ENCODE measurements at regions not wholly inside any gene's neighbourhood (a gene's known extent, or its start where the extent isn't known, plus 50 kb on each side); places are given as distances from the start of the nearest gene placed in this dataset.

DNA sequence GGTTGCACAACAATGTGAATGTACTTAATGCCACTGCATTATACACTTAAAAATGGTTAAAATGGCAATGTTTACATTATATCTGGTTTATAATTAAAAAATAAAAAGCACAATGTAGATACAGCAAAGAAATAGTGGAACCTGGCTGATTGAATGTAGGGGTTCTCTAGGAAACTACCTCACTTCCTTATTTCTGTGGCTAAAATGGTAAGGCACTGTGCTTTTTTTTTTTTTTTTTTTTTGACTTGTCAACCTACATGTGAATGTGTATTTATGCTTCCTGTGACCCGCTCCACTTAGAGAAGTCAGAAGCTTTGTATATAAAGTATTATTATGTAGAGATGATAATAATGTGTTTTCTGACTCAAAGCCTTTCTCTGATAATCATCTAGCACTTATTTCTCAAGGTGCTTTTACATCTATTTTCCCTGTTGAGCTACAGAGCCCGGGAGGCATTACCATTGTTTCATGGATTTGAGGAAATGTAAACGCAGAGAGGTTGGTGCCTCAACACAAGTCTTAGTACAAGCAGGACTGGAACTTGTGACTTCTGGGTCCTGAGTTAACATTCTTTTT, 55.0 kb downstream of the SOX4 start:
- Mint-ChIP-seq H3K36me3 (ENCODE audit: low read depth) (no peaks in the 10 kb centered on the region), H3K4me3 (no peak overlapping the region), H3K9me3 (peaks cover 6% of the 10 kb centered on the region), H3K4me1 (no peaks in the 10 kb centered on the region), H3K27ac (no peak overlapping the region), H3K27me3 (peaks cover 2% of the 10 kb centered on the region)
- no peak for DNase-seq
- ATAC-seq = no peak

DNA sequence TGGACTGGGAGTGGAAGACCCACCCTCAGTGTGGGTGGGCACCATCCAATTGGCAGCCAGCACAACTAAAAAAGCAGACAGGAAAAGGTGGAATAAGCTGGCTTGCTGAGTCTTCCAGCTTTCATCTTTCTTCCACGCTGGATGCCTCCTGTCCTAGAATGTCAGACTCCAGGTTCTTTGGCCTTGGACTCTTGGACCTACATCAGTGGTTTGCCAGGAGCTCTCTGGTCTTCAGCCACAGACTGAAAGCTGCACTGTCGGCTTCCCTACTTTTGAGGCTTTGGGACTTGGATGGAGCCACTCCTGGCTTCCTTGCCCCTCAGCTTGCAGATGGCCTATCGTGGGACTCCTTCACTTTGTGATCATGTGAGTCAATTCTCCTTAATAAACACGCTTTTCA, 59.8 kb downstream of the SOX4 start:
- no peaks in the 10 kb centered on the region for H3K4me1 Mint-ChIP-seq
- H3K36me3 Mint-ChIP-seq (ENCODE audit: low read depth) = no peaks in the 10 kb centered on the region
- no peak overlapping the region for H3K27ac Mint-ChIP-seq
- H3K9me3 Mint-ChIP-seq = peaks cover 10% of the 10 kb centered on the region
- ATAC-seq (no peak), DNase-seq (no peak)
- peaks cover 2% of the 10 kb centered on the region for H3K27me3 Mint-ChIP-seq
- no peak overlapping the region for H3K4me3 Mint-ChIP-seq

DNA sequence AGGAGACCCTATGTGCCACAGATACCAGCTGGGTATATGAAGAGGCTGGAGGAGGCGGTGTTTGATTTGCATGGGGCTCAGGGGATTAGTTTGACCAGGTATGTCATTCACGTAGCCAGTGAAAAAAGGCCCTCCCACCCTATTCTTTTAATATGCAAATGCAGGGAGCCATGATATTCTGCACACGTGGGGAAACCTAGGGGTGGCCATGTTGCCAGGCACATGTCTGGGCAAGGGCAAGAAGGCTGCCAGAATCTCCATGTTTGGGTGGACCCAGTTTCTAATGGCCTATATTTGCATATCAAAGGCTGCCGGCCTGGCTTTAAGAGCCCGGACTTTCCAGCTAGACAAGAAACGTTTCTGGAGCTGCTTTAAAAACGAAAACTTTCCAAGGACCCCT, 60.4 kb downstream of the SOX4 start:
- H3K27ac Mint-ChIP-seq = no peak overlapping the region
- peaks cover 2% of the 10 kb centered on the region for H3K27me3 Mint-ChIP-seq
- no peaks in the 10 kb centered on the region for H3K36me3 Mint-ChIP-seq (ENCODE audit: low read depth)
- ATAC-seq (no peak), DNase-seq (no peak)
- no peak overlapping the region for H3K4me3 Mint-ChIP-seq
- peaks cover 10% of the 10 kb centered on the region for H3K9me3 Mint-ChIP-seq
- no peaks in the 10 kb centered on the region for H3K4me1 Mint-ChIP-seq

DNA sequence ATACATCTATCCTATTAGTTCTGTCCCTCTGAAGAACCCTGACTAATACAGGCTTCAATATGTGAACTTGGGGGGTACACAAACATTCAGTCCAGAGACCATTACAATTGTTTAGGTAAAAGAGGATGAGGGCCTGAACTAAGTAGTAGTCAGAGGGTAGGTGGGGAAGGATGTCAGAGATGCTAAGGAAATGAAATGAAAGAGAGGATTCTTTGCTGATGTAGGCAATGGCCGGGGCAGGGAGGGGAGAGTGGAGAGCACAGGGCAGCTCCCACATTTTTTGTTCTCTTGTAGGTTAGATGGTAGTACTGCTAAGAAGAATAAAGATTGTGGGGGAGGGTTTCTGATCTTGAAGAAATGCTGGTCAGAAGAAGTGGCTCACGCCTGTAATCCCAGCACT, 60.8 kb downstream of the SOX4 start:
- ATAC-seq = no peak
- Mint-ChIP-seq H3K4me1 (no peaks in the 10 kb centered on the region), H3K36me3 (ENCODE audit: low read depth) (no peaks in the 10 kb centered on the region), H3K27me3 (peaks cover 2% of the 10 kb centered on the region), H3K4me3 (no peak overlapping the region), H3K27ac (no peak overlapping the region), H3K9me3 (peaks cover 10% of the 10 kb centered on the region)
- no peak for DNase-seq

DNA sequence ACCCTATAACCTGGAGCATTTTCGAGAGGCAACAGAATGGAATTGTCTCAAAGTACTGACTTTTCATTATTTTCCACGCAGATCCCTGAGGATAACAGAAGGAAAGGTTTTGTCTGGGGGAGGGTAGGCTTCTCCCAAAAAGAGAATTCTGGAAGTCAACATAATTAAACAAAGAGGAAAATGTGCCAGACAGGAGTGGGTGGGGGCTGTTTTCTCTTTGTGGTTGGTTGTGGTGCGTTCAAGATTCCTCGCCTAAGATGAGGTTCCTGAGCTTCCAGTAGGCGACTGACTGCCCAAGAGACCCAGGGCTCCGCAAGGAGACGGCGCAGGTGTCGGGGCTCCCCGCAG, 70.4 kb downstream of the SOX4 start:
- H3K27ac Mint-ChIP-seq = no peak overlapping the region
- DNase-seq (no peak), ATAC-seq (no peak)
- peaks cover 58% of the 10 kb centered on the region for H3K27me3 Mint-ChIP-seq
- peaks cover 1% of the 10 kb centered on the region for H3K36me3 Mint-ChIP-seq (ENCODE audit: low read depth)
- no peaks in the 10 kb centered on the region for H3K9me3 Mint-ChIP-seq
- H3K4me1 Mint-ChIP-seq = peaks cover 24% of the 10 kb centered on the region
- H3K4me3 Mint-ChIP-seq = no peak overlapping the region

DNA sequence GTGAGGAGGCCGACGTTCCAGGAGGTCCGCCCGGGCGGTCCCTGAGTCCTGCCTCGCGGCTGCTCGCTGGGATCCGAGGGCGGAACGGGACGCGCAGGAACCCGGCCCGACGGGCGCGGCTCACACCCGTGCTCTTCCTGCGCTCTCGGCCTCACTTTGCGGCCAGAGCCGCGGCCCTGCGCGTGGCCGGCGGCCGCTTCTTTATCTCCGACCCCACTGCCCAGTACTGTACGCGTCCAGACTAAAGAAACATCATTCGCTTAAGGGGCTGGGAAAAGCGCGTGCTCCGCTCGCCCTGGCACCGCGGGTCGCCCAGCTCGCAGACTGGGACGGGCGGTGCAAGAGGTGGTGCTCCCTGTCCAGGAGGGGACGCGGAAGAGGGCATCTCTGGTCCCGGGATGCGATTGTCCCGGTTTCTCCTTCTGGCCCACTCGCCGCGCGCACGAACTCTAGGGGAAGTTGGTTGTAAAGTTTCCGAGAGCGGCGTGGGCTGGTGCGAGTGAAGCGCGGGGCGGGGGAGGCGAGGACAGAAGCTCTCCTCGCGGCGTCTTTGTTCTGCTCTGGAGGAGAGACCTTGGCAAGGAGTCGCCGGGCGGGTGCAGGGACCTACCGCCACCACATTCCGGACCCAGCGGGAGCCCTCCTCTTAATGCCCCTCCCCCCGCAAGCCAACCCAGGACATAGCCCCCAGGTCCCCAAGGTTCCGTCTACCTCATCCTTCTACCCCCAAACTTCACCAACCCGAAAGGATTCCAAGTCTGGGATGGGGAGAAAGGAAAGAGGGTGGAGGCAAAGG, 71.0 kb downstream of the SOX4 start:
- Mint-ChIP-seq H3K4me1 (peaks cover 24% of the 10 kb centered on the region), H3K36me3 (ENCODE audit: low read depth) (peaks cover 1% of the 10 kb centered on the region), H3K27ac (no peak overlapping the region), H3K4me3 (peak overlapping the region; percentile 50), H3K27me3 (peaks cover 64% of the 10 kb centered on the region), H3K9me3 (no peaks in the 10 kb centered on the region)
- DNase-seq (peak; percentile 11), ATAC-seq (peak; percentile 17)

DNA sequence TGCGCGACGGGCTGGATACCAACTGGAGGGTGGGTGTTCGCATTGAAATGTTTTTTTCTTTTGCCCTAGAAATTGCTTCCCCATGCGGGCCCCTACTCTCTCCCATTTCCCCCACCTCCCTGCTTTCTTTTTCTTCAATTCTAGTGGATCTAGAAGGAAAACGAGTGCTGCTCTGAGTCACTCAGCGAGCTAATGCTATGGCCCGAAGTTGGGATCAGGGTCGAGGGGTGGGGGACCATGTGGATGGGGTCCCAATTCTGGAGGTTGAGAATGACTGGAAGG, 71.5 kb downstream of the SOX4 start:
- Mint-ChIP-seq H3K36me3 (ENCODE audit: low read depth) (peaks cover 1% of the 10 kb centered on the region), H3K27ac (no peak overlapping the region), H3K4me1 (peaks cover 24% of the 10 kb centered on the region), H3K9me3 (no peaks in the 10 kb centered on the region), H3K27me3 (peaks cover 65% of the 10 kb centered on the region), H3K4me3 (peak overlapping the region; percentile 26)
- no peak for DNase-seq
- ATAC-seq = no peak

DNA sequence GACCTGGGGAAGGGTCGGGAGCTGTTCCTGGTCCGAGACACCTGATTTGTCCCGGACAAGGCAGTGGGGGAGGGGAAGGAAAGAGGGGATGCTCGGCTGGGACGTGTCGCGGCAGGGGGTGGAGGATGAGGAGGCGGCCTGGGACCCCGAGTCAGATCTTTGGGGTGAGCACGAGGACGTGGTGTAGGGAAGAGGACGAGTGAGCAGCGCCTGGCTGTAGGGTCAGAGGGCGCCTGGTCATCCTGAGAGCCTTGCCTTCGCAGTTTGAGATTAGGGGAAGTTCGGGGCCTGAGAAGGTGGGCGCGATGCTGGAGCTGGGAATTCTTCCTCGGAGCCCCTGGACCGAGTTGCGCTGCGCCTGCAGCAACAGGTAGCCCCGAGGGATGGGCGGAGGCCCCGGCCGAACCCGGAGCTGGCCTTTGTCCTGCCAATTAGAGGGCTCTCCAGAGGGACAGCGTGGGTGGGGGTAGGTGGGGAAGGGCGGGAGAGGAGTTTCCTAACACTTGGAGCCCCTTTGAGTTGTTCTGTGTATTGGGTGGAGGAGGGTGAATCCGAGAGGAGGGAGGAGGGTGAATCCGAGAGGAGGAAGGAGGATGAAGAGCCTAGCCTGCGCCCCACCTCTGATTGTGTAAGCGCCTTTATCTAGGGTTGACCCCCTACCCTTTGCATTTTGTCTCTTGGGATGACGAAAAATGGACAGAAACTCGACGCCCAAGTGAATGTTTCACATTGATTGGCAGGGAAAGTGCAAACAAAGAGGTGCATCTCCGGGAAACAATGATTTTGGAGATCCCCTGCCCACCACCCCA, 72.0 kb downstream of the SOX4 start:
- DNase-seq (no peak), ATAC-seq (no peak)
- no peaks in the 10 kb centered on the region for H3K9me3 Mint-ChIP-seq
- H3K4me3 Mint-ChIP-seq = peak overlapping the region; percentile 48
- H3K4me1 Mint-ChIP-seq = peaks cover 24% of the 10 kb centered on the region
- H3K36me3 Mint-ChIP-seq (ENCODE audit: low read depth) = peaks cover 1% of the 10 kb centered on the region
- H3K27ac Mint-ChIP-seq = no peak overlapping the region
- H3K27me3 Mint-ChIP-seq = peaks cover 65% of the 10 kb centered on the region

DNA sequence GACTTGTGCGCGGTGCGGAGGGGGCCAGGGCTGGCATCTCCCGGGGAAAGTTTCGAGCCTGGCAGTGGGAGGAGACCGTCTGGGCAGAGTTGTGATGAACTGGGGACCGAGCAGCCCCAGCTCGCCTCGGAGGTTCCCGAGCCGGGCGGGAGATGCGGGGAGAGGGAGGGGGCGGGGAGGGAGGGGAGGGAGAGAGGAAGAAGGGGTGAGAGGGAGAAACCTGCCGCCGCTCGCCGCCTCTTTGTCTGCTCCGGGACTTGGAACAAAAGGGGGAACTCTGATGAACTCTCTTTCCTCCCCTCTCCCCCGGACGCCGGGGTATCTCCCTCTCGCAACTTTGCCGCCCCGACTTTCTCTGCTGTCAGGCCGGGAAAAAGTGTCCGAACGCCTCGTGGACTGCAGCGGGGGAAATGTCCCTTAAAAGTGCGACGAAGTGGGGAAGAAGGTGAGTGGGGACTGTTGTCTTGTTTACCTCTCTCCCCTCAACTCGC, 72.7 kb downstream of the SOX4 start:
- DNase-seq = peak; percentile 8
- no peak for ATAC-seq
- H3K36me3 Mint-ChIP-seq (ENCODE audit: low read depth) = peaks cover 1% of the 10 kb centered on the region

DNA sequence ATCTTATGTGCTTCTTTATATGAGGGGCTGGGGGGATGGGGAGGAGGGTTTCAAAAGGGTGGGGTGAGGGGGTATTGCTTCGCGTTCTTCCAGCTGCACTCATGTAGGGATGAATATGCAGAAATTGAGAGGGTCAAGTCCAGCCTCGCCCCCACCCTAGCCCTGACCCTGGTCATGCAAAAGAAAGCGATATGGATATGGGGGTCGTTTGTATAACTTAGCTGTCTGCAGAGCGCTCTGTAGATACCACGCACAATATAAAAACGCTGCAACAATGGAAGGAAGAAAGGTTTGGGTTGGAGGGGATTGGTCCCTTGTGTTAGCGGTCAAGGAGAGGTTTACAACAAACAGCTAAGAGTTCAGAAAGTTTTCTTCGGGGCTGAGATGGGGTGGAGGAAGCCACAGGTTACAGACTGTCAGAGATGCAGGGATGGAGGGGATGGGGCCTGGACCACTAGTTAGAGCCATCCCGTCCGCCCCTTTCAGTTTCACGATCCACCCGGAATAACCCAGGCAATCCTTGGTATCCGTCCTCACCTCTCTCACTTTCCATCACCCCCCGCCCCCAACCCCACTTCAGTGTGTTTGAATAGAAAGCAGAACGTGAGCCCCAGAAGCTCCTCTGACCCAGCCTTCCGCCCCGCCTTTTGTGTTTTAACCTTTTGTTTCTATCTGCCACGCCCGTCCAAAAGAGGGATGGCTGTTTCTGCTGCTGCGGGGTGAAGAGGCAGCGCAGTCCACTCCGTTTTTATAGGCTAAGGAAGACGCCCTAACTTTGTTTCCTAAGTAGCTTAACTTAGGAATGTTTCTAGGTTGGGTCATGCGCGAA, 73.5 kb downstream of the SOX4 start:
- peaks cover 1% of the 10 kb centered on the region for H3K36me3 Mint-ChIP-seq (ENCODE audit: low read depth)
- peaks cover 64% of the 10 kb centered on the region for H3K27me3 Mint-ChIP-seq
- no peak overlapping the region for H3K27ac Mint-ChIP-seq
- H3K9me3 Mint-ChIP-seq = no peaks in the 10 kb centered on the region
- H3K4me3 Mint-ChIP-seq = peak overlapping the region; percentile 17
- ATAC-seq (no peak), DNase-seq (no peak)
- peaks cover 24% of the 10 kb centered on the region for H3K4me1 Mint-ChIP-seq

More for the DNA sequence above, 72.7 kb downstream of the SOX4 start:
- Mint-ChIP-seq H3K27ac (no peak overlapping the region), H3K4me3 (peak overlapping the region; percentile 48), H3K27me3 (peaks cover 65% of the 10 kb centered on the region), H3K9me3 (no peaks in the 10 kb centered on the region), H3K4me1 (peaks cover 24% of the 10 kb centered on the region)

DNA sequence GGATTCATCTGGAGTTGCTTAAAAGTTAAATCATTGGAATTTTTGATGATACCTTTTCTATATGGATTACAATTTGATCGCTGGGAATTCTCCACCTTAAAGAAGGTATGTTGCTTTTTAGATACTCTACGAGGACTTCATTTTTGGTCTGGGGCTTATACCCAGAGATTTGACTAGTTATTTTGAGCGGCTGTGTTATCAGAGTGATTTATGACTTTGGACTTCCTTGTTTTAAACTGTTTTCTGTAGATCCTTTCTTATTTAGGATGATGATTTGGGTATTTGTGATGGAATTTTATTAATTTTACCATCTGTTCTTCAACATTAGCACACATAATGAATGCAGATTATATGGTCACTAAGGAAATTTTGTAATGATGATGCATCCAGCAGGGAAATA, 75.2 kb downstream of the SOX4 start:
- DNase-seq = no peak
- H3K4me1 Mint-ChIP-seq = peaks cover 24% of the 10 kb centered on the region
- H3K9me3 Mint-ChIP-seq = no peaks in the 10 kb centered on the region
- H3K4me3 Mint-ChIP-seq = no peak overlapping the region
- H3K36me3 Mint-ChIP-seq (ENCODE audit: low read depth) = no peaks in the 10 kb centered on the region
- no peak overlapping the region for H3K27ac Mint-ChIP-seq
- H3K27me3 Mint-ChIP-seq = peaks cover 57% of the 10 kb centered on the region
- no peak for ATAC-seq

DNA sequence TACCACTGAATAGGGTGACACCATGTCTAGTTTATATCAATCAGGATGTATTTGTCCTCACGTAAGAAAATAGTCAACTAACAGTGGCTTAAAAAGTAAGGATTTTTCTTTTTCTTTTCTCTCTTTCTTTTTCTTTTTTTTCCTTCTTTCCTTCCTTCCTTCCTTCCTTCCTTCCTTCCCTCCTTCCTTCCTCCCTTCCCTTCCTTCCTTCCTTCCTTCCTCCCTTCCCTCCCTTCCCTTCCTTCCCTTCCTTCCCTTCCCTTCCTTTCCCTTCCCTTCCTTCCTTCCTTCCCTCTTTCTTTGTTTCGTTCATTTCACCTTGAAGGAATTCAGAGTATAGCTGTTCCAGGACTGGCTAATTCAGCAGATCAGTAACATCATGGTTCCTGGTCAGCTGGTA, 83.2 kb downstream of the SOX4 start:
- no peaks in the 10 kb centered on the region for H3K36me3 Mint-ChIP-seq (ENCODE audit: low read depth)
- no peaks in the 10 kb centered on the region for H3K4me1 Mint-ChIP-seq
- H3K9me3 Mint-ChIP-seq = peaks cover 4% of the 10 kb centered on the region
- peaks cover 11% of the 10 kb centered on the region for H3K27me3 Mint-ChIP-seq
- ATAC-seq (no peak), DNase-seq (no peak)
- H3K4me3 Mint-ChIP-seq = no peak overlapping the region
- no peak overlapping the region for H3K27ac Mint-ChIP-seq

DNA sequence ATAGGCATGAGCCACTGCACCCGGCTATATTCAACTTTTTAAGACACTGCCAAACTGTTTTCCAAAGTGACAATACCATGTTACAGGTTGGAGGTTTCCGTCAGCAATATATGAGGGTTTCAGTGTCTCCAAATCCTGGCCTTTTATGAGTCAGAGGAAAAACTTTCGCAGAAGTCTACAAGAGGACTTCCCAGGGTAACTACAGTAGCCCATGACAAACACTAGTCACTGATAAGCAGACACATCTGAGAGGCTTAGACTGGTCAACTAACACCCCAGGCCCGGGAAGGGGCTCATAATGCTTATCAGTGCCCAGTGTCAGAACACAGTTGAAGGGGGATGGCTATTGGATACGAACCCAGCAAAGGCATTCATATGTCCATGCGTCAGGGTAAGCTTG, 85.4 kb downstream of the SOX4 start:
- no peaks in the 10 kb centered on the region for H3K4me1 Mint-ChIP-seq
- ATAC-seq (no peak), DNase-seq (no peak)
- no peak overlapping the region for H3K27ac Mint-ChIP-seq
- peaks cover 4% of the 10 kb centered on the region for H3K9me3 Mint-ChIP-seq
- H3K27me3 Mint-ChIP-seq = peaks cover 4% of the 10 kb centered on the region
- H3K36me3 Mint-ChIP-seq (ENCODE audit: low read depth) = no peaks in the 10 kb centered on the region
- H3K4me3 Mint-ChIP-seq = no peak overlapping the region

DNA sequence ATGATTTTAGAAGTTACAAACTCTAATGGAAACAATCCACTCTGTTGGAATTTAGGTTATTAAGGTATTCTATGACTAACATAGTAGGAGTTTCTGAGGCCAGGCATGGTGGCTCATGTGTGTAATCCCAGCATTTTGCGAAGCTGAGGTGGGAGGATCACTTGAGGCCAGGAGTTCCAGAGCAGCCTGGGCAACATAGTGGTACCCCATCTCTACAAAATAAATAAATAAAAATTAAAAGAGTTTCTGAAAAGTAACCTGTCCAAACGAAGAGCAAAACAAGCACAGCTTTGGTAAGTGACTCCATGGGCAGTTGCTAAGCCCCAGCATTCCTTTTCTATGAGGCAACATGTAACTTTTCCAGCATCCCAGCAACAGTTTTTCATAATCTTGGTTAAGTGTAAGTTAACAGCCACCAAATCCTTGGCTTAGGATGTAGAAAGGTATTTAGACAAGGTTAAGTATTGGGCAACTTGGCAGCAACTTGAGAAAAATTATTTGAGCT, 86.3 kb downstream of the SOX4 start:
- H3K9me3 Mint-ChIP-seq = peaks cover 4% of the 10 kb centered on the region
- DNase-seq (no peak), ATAC-seq (no peak)
- H3K27ac Mint-ChIP-seq = no peak overlapping the region
- H3K27me3 Mint-ChIP-seq = peaks cover 4% of the 10 kb centered on the region
- H3K4me1 Mint-ChIP-seq = no peaks in the 10 kb centered on the region
- H3K4me3 Mint-ChIP-seq = no peak overlapping the region
- H3K36me3 Mint-ChIP-seq (ENCODE audit: low read depth) = no peaks in the 10 kb centered on the region

Measured in activated naive CD8-positive, alpha-beta T cell treated with anti-CD3 and anti-CD28 coated beads, Interleukin-2, amount 50 U/mL, for 24 hours (primary cell).